C4-2B (cell line): ENCODE measurements at regions not wholly inside any gene's neighbourhood (a gene's known extent, or its start where the extent isn't known, plus 50 kb on each side); places are given as distances from the start of the nearest gene placed in this dataset.

Experiments used
- CTCF ChIP-seq: fragments of 450-650 bp; conservative IDR thresholded peaks from 2 replicates; pipeline ENCODE4 v1.5.1; 2017; ENCODE audit warnings: mild to moderate bottlenecking
- ZFX ChIP-seq: fragments of 450-650 bp; IDR thresholded peaks from 2 replicates; pipeline ENCODE4 v1.6.1; 2017

- no peak for TF ChIP-seq CTCF
- TF ChIP-seq ZFX: no peak
These were observed 128.4 kb upstream of the NPVF start for GRCh38 chr7:25356534-25357151.
